DND-41 (cell line): ENCODE measurements at regions not wholly inside any gene's neighbourhood (a gene's known extent, or its start where the extent isn't known, plus 50 kb on each side); places are given as distances from the start of the nearest gene placed in this dataset.

Experiments
- ATAC-seq: fragments of 200-7000 bp; cut with Tn5 transposase; 3 replicates; pipeline ENCODE4 v1.9.1; 2021; ENCODE audit warnings: low read depth; ENCODE audit not compliant: insufficient read depth
- DNase-seq: peaks from one replicate; pipeline ENCODE4 v3.0.0-alpha.2; 2020
- H2AFZ ChIP-seq: 2 replicates; pipeline ENCODE4 v1.6.0; 2012; ENCODE audit warnings: low read depth, low read length
- H3K27ac ChIP-seq: 2 replicates; pipeline ENCODE4 v1.5.1; 2012; ENCODE audit warnings: low read length, inconsistent platforms
- H3K27me3 ChIP-seq: fragments of 200-600 bp; sonication (generic); 2 replicates; pipeline ENCODE4 v1.6.0; 2012; ENCODE audit warnings: low read length, mild to moderate bottlenecking, inconsistent platforms; ENCODE audit not compliant: insufficient read depth, poor library complexity
- H3K36me3 ChIP-seq: 2 replicates; pipeline ENCODE4 v1.5.1; 2012; ENCODE audit warnings: low read length, inconsistent platforms; ENCODE audit not compliant: insufficient read depth
- H3K4me1 ChIP-seq: 2 replicates; pipeline ENCODE4 v1.5.1; 2012; ENCODE audit warnings: mild to moderate bottlenecking, low read length; ENCODE audit not compliant: insufficient read depth
- H3K4me2 ChIP-seq: 2 replicates; pipeline ENCODE4 v1.6.0; 2012; ENCODE audit warnings: mild to moderate bottlenecking, moderate library complexity, low read length, inconsistent platforms; ENCODE audit not compliant: insufficient read depth
- H3K4me3 ChIP-seq, 2 experiments: fragments of 200-600 bp in 1 of 2; shearing (Covaris generic) in 1 of 2; 2 replicates each; pipeline ENCODE4 v1.5.1; 2012 to 2016; ENCODE audit warnings: inconsistent platforms in 2 of 2, low read length in 2 of 2, mild to moderate bottlenecking in 2 of 2, low read depth in 1 of 2, moderate library complexity in 1 of 2
- H3K79me2 ChIP-seq: 2 replicates; pipeline ENCODE4 v1.6.0; 2012; ENCODE audit warnings: low read length, inconsistent platforms; ENCODE audit not compliant: insufficient read depth
- H3K9ac ChIP-seq: 2 replicates; pipeline ENCODE4 v1.6.0; 2012; ENCODE audit warnings: low read depth, mild to moderate bottlenecking, inconsistent platforms, low read length, moderate library complexity
- H3K9me3 ChIP-seq: 2 replicates; pipeline ENCODE4 v1.5.1; 2012; ENCODE audit warnings: low read length, moderate library complexity, mild to moderate bottlenecking, inconsistent platforms; ENCODE audit not compliant: insufficient read depth, severe bottlenecking
- H4K20me1 ChIP-seq: 2 replicates; pipeline ENCODE4 v1.6.0; 2012; ENCODE audit warnings: low read length; ENCODE audit not compliant: insufficient read depth
- CTCF ChIP-seq: IDR thresholded peaks from 2 replicates; pipeline ENCODE4 v1.5.1; 2012; ENCODE audit warnings: borderline replicate concordance, low read length, moderate library complexity, mild to moderate bottlenecking; ENCODE audit not compliant: poor library complexity, severe bottlenecking; ENCODE audit errors: extremely low read depth
- EZH2 ChIP-seq: IDR thresholded peaks from 3 replicates; pipeline ENCODE4 v1.6.1; 2012; ENCODE audit warnings: borderline replicate concordance, low read depth, mild to moderate bottlenecking, moderate library complexity, low read length, inconsistent platforms; ENCODE audit not compliant: severe bottlenecking

DNA sequence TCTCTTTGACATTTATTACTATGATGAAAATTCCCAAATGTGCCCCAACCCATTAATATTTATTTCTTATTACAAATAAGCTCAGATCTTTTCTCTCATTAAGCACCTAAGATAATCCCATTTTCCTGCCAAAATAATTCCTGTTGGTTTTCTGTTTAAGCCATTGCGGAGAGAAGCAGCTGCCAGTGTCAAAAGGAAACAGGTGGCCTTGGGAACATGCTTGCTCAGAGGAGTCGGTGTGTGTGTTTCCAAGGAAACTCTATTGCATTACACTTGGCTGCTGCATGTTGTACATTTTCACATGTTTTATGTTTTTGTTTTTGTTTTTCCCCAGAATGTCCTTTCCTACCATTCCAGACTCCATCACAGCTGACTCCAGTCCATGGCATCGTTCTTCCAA lies 56.4 kb downstream of the CD24 start:
- ATAC-seq (no peak), DNase-seq (no peak)
- peaks cover 2% of the 10 kb centered on the region for H3K27me3 ChIP-seq
- H3K4me2 ChIP-seq: no peak overlapping the region
- no peaks in the 10 kb centered on the region for H3K9me3 ChIP-seq
- TF ChIP-seq EZH2 (no peak), CTCF (no peak)
- no peak overlapping the region for H3K9ac ChIP-seq
- no peaks in the 10 kb centered on the region for H4K20me1 ChIP-seq
- H3K4me3 ChIP-seq: no peak overlapping the region
- H3K27ac ChIP-seq: no peak overlapping the region
- H3K4me1 ChIP-seq: no peaks in the 10 kb centered on the region
- no peaks in the 10 kb centered on the region for H3K79me2 ChIP-seq
- no peak overlapping the region for H2AFZ ChIP-seq
- H3K36me3 ChIP-seq: no peaks in the 10 kb centered on the region

GRCh38 chr6:106916891-106917290 lies 57.6 kb downstream of the CD24 start:
- H3K27ac ChIP-seq: no peak overlapping the region
- H4K20me1 ChIP-seq: no peaks in the 10 kb centered on the region
- no peaks in the 10 kb centered on the region for H3K79me2 ChIP-seq
- H3K36me3 ChIP-seq: no peaks in the 10 kb centered on the region
- no peak overlapping the region for H3K4me2 ChIP-seq
- H2AFZ ChIP-seq: no peak overlapping the region
- H3K9ac ChIP-seq: no peak overlapping the region
- H3K4me1 ChIP-seq: no peaks in the 10 kb centered on the region
- DNase-seq (no peak), ATAC-seq (no peak)
- no peak for TF ChIP-seq EZH2
- no peak for TF ChIP-seq CTCF
- H3K4me3 ChIP-seq: no peak overlapping the region
- no peaks in the 10 kb centered on the region for H3K9me3 ChIP-seq
- H3K27me3 ChIP-seq: peaks cover 2% of the 10 kb centered on the region

DNA sequence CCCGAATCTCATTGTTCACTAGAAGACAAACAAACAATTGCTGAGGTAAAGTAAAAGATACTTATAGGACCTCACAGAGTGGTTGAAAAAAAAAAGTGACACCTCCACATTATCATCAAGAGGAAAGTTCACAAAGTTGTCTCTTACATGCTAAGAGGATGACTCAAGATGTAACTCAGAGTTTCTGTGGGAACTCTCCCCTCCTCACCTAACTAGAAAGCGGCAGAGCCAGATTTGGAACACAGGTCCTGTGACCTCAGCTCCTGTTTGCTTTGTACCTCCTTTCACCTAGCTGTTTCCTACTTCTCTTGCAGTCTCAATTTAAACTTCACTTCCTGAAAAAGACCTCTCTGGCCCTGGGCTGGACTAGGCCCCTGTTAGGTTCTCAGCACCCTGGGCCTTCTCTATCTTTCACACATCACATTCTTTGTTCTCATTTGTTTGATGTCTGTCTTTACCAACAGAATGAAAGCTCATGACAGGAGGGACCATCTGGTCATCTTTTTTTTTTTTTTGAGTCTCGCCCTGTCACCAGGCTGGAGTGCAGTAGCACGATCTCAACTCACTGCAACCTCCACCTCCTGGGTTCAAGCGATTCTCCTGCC lies 60.8 kb downstream of the CD24 start:
- no peak overlapping the region for H3K9ac ChIP-seq
- TF ChIP-seq CTCF (no peak), EZH2 (no peak)
- DNase-seq (no peak), ATAC-seq (no peak)
- no peaks in the 10 kb centered on the region for H3K27me3 ChIP-seq
- H3K9me3 ChIP-seq: no peaks in the 10 kb centered on the region
- no peaks in the 10 kb centered on the region for H3K4me1 ChIP-seq
- no peaks in the 10 kb centered on the region for H3K36me3 ChIP-seq
- no peak overlapping the region for H3K4me2 ChIP-seq
- H4K20me1 ChIP-seq: no peaks in the 10 kb centered on the region
- H2AFZ ChIP-seq: no peak overlapping the region
- H3K27ac ChIP-seq: no peak overlapping the region
- no peak overlapping the region for H3K4me3 ChIP-seq
- H3K79me2 ChIP-seq: no peaks in the 10 kb centered on the region

DNA sequence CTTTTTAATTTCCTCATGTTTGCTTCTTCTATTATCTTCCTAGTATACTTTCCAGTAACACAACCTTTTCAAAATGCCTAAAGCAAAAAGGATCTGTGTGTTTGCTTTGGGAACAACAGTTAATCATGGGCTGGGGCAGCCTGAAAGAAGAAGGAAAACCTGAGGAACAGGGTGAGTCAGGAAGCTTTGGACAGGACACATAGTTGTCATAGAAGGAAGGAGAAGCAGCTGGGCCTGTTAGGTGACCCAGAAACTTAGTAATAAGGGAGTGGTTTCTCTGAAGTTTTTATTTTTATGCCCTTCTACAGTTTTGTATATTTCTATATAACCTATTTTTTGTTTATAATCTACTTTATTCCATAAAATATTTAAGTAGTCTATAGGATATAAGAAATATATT lies 61.4 kb downstream of the CD24 start:
- Histone ChIP-seq H3K27ac (no peak overlapping the region), H3K79me2 (no peaks in the 10 kb centered on the region), H3K27me3 (no peaks in the 10 kb centered on the region), H3K4me3 (no peak overlapping the region), H3K4me1 (no peaks in the 10 kb centered on the region), H3K9ac (no peak overlapping the region), H3K36me3 (no peaks in the 10 kb centered on the region), H2AFZ (no peak overlapping the region), H4K20me1 (no peaks in the 10 kb centered on the region), H3K9me3 (no peaks in the 10 kb centered on the region), H3K4me2 (no peak overlapping the region)
- ATAC-seq: no peak
- DNase-seq: no peak
- no peak for TF ChIP-seq CTCF
- TF ChIP-seq EZH2: no peak
